Endothelial cell of umbilical vein (primary cell): ENCODE measurements at regions not wholly inside any gene's neighbourhood (a gene's known extent, or its start where the extent isn't known, plus 50 kb on each side); places are given as distances from the start of the nearest gene placed in this dataset.

ENCODE experiments used
- BruUV-seq: library from RNA; stranded (reverse); fragments of 400-500 nt; replicated peaks from 2 replicates; lab custom pipeline; 2021; lab: Mats Ljungman, UMichigan
- CTCF ChIA-PET: fragments of 300-600, 350-600 bp; sonication (Branson Sonifier 250); formaldehyde crosslinking; loops from one replicate; lab custom pipeline; 2021; ENCODE audit warnings: antibody characterized with exemption, inconsistent platforms; lab: Charles Lee
- POLR2A ChIA-PET: fragments of 300-600, 350-600 bp; sonication (Branson Sonifier 250); formaldehyde crosslinking; loops from one replicate; lab custom pipeline; 2021; ENCODE audit warnings: antibody characterized with exemption, inconsistent platforms; lab: Charles Lee
- DNase-seq: peaks from one replicate; pipeline ENCODE4 v3.0.0-alpha.2; 2011; ENCODE audit warnings: low read depth, low spot score
- FAIRE-seq: peaks from 2 replicates; lab custom pipeline; 2011; peaks lifted over from hg19 to GRCh38; lab: Jason Lieb, UNC
- H2AFZ ChIP-seq: 2 replicates; pipeline ENCODE4 v1.6.0; 2012; ENCODE audit warnings: low read depth, low read length, control low read depth, inconsistent platforms
- H3K27ac ChIP-seq: 2 replicates; pipeline ENCODE4 v1.5.1; 2011; ENCODE audit warnings: low read depth, mild to moderate bottlenecking, control low read depth, low read length, moderate library complexity; ENCODE audit not compliant: insufficient read depth
- H3K27me3 ChIP-seq, 2 experiments: 2 replicates each; pipeline versions ENCODE4 v1.6.0 to v1.6.1; 2011; ENCODE audit warnings: low read length in 2 of 2, mixed read lengths in 1 of 2; ENCODE audit not compliant: control insufficient read depth in 2 of 2, insufficient read depth in 2 of 2
- H3K36me3 ChIP-seq, 2 experiments: 2 replicates in 1 of 2; 3 replicates in 1 of 2; pipeline ENCODE4 v1.5.1; 2011; ENCODE audit warnings: low read length in 2 of 2, mild to moderate bottlenecking in 1 of 2, moderate library complexity in 1 of 2; ENCODE audit not compliant: control insufficient read depth in 2 of 2, insufficient read depth in 2 of 2; ENCODE audit errors: extremely low read depth in 1 of 2
- H3K4me1 ChIP-seq: 3 replicates; pipeline ENCODE4 v1.5.1; 2011; ENCODE audit warnings: mild to moderate bottlenecking, low read length; ENCODE audit not compliant: control insufficient read depth, insufficient read depth; ENCODE audit errors: extremely low read depth
- H3K4me2 ChIP-seq: 2 replicates; pipeline ENCODE4 v1.6.1; 2011; ENCODE audit warnings: low read length, control low read depth, mixed read lengths; ENCODE audit not compliant: insufficient read depth
- H3K4me3 ChIP-seq, 3 experiments: fragments of 200-600 bp in 1 of 3; sonication (generic), shearing (Covaris generic) in 1 of 3; replicated peaks in 1 of 3; 2 replicates each; pipeline ENCODE4 v1.5.1; 2011 to 2016; ENCODE audit warnings: control low read depth in 3 of 3, low read length in 3 of 3, mild to moderate bottlenecking in 2 of 3, inconsistent platforms in 1 of 3, low read depth in 1 of 3, moderate library complexity in 1 of 3; ENCODE audit not compliant: insufficient read depth in 1 of 3
- H3K79me2 ChIP-seq: 2 replicates; pipeline ENCODE4 v1.6.0; 2012; ENCODE audit warnings: low read length, inconsistent platforms; ENCODE audit not compliant: control insufficient read depth, insufficient read depth
- H3K9ac ChIP-seq: replicated peaks from 2 replicates; pipeline ENCODE3; 2011; ENCODE audit warnings: low read length, control low read depth; ENCODE audit not compliant: insufficient read depth; ENCODE audit errors: extremely low read depth
- H3K9me1 ChIP-seq: replicated peaks from 3 replicates; pipeline ENCODE4 v1.6.0; 2011; ENCODE audit warnings: mild to moderate bottlenecking, low read length; ENCODE audit not compliant: control insufficient read depth, insufficient read depth; ENCODE audit errors: extremely low read depth
- H3K9me3 ChIP-seq: replicated peaks from 2 replicates; pipeline ENCODE4 v1.5.1; 2012; ENCODE audit warnings: low read length, inconsistent platforms; ENCODE audit not compliant: control insufficient read depth, insufficient read depth
- H4K20me1 ChIP-seq: replicated peaks from 2 replicates; pipeline ENCODE3; 2011; ENCODE audit warnings: mild to moderate bottlenecking, low read length; ENCODE audit not compliant: control insufficient read depth, insufficient read depth; ENCODE audit errors: extremely low read depth
- EZH2 ChIP-seq: IDR thresholded peaks from 2 replicates; pipeline ENCODE4 v1.6.1; 2012; ENCODE audit warnings: borderline replicate concordance, low read depth, mild to moderate bottlenecking, moderate library complexity, low read length, inconsistent platforms; ENCODE audit not compliant: severe bottlenecking
- FOS ChIP-seq: IDR thresholded peaks from 2 replicates; pipeline ENCODE4 v1.6.1; 2011; ENCODE audit warnings: mild to moderate bottlenecking, low read length, moderate library complexity, borderline replicate concordance; ENCODE audit not compliant: insufficient read depth
- GATA2 ChIP-seq: IDR thresholded peaks from 2 replicates; pipeline ENCODE4 v1.7.0; 2011; ENCODE audit warnings: low read depth, mild to moderate bottlenecking, moderate library complexity, mixed read lengths, low read length; ENCODE audit not compliant: insufficient read length, insufficient read depth
- JUN ChIP-seq: IDR thresholded peaks from 2 replicates; pipeline ENCODE4 v1.6.1; 2011; ENCODE audit warnings: borderline replicate concordance, low read depth; ENCODE audit not compliant: insufficient read length, insufficient read depth
- MAX ChIP-seq: IDR thresholded peaks from 2 replicates; pipeline ENCODE4 v1.6.1; 2011; ENCODE audit not compliant: insufficient read depth, insufficient read length
- MYC ChIP-seq: IDR thresholded peaks from one replicate; pipeline ENCODE4 v1.6.1; 2011; ENCODE audit warnings: mild to moderate bottlenecking, low read depth, low read length
- POLR2A ChIP-seq: IDR thresholded peaks from 2 replicates; pipeline ENCODE4 v1.6.1; 2012; ENCODE audit warnings: low read depth, mild to moderate bottlenecking, control low read depth, low read length
- POLR2AphosphoS5 ChIP-seq: IDR thresholded peaks from 2 replicates; pipeline ENCODE4 v1.6.1; 2012; ENCODE audit warnings: low read depth, mild to moderate bottlenecking, control low read depth, low read length, moderate library complexity; ENCODE audit not compliant: insufficient read depth
- dilution Hi-C: fragments of 300-500 bp; cut with MboI; formaldehyde crosslinking; loops from one replicate; pipeline ENCODE4 v1.15.0; 2019; ENCODE audit warnings: low sequenced_read_pairs; ENCODE audit not compliant: extremely low pct_ligation_motif_present
- intact Hi-C: fragments of 100-400 bp; cut with micrococcal nuclease; formaldehyde crosslinking; loops from one replicate; pipeline ENCODE4 v1.10.0; 2022
- TF ChIP-seq, protein P1 (sequence below), 2 donors: IDR thresholded peaks; 1 replicate in 1 of 2; 2 replicates in 1 of 2; pipeline ENCODE4 v1.5.1; 2011; ENCODE audit warnings: low read length in 2 of 2, mild to moderate bottlenecking in 2 of 2, moderate library complexity in 2 of 2, control low read depth in 1 of 2, inconsistent platforms in 1 of 2, low read depth in 1 of 2; ENCODE audit not compliant: insufficient read depth in 1 of 2; ENCODE audit errors: extremely low read depth in 1 of 2

DNA sequence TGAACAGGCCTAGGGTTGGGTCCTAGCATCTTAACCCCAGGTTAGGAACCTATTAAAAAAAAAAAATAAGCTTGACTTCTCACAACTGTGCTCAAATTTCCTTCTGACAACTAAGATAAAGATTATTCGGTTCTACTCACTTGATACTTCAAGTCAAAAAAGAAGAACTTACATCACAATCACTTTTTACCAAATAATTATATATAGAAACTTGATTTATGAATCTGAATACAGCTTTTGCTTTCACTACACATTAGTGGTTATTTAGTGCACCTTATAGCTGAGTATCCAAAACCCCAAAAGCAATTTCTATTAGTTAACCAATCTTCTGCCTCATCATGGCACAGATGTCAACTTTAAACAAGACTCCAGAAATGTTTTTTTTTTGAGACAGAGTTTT, 119.0 kb upstream of the DST start:
- Histone ChIP-seq H2AFZ (no peak overlapping the region), H3K4me3 (no peak overlapping the region), H3K9ac (no peak overlapping the region), H3K27me3 (no peaks in the 10 kb centered on the region), H3K9me1 (no peaks in the 10 kb centered on the region), H3K79me2 (peaks cover 57% of the 10 kb centered on the region), H3K4me2 (no peak overlapping the region), H4K20me1 (peaks cover 2% of the 10 kb centered on the region), H3K4me1 (no peaks in the 10 kb centered on the region), H3K36me3 (no peaks in the 10 kb centered on the region), H3K27ac (no peak overlapping the region), H3K9me3 (no peaks in the 10 kb centered on the region)
- no peak for DNase-seq
- ChIA-PET POLR2A (no interaction called here), CTCF (interaction anchor here (0.6 to 10.8 kb wide), 7 partner anchors 10 to 259 kb away, joined by 3 to 174 read pairs (median 6); no protein-coding TSS in a partner anchor)
- no peak for FAIRE-seq
- dilution Hi-C loops (no loop called here), intact Hi-C loops (no loop called here)
- TF ChIP-seq POLR2AphosphoS5 = no peak
- TF ChIP-seq FOS = no peak
- TF ChIP-seq MYC = no peak
- no peak for TF ChIP-seq EZH2
- no peak for TF ChIP-seq JUN
- no peak for TF ChIP-seq POLR2A
- TF ChIP-seq, protein P1, sequence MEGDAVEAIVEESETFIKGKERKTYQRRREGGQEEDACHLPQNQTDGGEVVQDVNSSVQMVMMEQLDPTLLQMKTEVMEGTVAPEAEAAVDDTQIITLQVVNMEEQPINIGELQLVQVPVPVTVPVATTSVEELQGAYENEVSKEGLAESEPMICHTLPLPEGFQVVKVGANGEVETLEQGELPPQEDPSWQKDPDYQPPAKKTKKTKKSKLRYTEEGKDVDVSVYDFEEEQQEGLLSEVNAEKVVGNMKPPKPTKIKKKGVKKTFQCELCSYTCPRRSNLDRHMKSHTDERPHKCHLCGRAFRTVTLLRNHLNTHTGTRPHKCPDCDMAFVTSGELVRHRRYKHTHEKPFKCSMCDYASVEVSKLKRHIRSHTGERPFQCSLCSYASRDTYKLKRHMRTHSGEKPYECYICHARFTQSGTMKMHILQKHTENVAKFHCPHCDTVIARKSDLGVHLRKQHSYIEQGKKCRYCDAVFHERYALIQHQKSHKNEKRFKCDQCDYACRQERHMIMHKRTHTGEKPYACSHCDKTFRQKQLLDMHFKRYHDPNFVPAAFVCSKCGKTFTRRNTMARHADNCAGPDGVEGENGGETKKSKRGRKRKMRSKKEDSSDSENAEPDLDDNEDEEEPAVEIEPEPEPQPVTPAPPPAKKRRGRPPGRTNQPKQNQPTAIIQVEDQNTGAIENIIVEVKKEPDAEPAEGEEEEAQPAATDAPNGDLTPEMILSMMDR (IDR thresholded peaks at IDR 0.05; ENCODE audit: extremely low read depth in 1 of 2, insufficient read depth in 1 of 2, low read depth in 1 of 2, low read length in 2 of 2) = no peak
- no peak for TF ChIP-seq GATA2
- no peak for TF ChIP-seq MAX
- no TSS peak for BruUV-seq
